ENCODE measurements at regions not wholly inside any gene's neighbourhood (a gene's known extent, or its start where the extent isn't known, plus 50 kb on each side); places are given as distances from the start of the nearest gene placed in this dataset.

DNA sequence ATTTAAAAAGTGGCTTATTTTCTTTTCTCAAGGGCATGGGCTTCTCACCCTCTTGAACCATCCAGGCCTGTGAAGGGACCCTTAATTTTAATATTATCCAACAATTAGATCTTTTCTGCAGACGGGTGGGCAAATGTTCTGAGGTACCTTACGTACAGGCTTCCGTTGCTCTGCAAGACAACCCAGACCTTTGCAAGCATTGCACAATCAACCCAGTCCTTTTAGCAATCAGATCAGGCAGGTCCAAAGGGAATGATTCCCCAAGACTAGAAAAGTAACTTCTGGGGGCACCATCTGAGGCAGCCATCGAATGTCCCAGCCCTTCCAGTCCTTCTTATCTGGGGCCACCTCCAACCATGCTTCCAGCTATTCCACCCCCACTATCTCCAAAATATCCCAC lies 67.3 kb upstream of the TACR3 start:
- no peaks in the 10 kb centered on the region for H3K36me3 ChIP-seq
- no peak overlapping the region for H3K27ac ChIP-seq
- no peak for DNase-seq (ENCODE audit: low spot score in 2 of 2)
- WGBS: 83% methylated on average over 4 of the region's 4 CpGs
- no peak overlapping the region for H3K4me3 ChIP-seq
- H3K9me3 ChIP-seq: no peaks in the 10 kb centered on the region
- H3K4me1 ChIP-seq: no peaks in the 10 kb centered on the region
- TF ChIP-seq POLR2A (IDR thresholded peaks at IDR 0.05) (no peak), CTCF (IDR thresholded peaks at IDR 0.05) (no peak), EP300 (IDR thresholded peaks at IDR 0.05) (no peak), POLR2AphosphoS5 (IDR thresholded peaks at IDR 0.05) (no peak)
- H3K27me3 ChIP-seq: no peaks in the 10 kb centered on the region

- no peak for DNase-seq (ENCODE audit: low spot score in 2 of 2)
- TF ChIP-seq CTCF (IDR thresholded peaks at IDR 0.05) (no peak), POLR2A (IDR thresholded peaks at IDR 0.05) (no peak), POLR2AphosphoS5 (IDR thresholded peaks at IDR 0.05) (no peak), EP300 (IDR thresholded peaks at IDR 0.05) (no peak)
- H3K27me3 ChIP-seq: no peaks in the 10 kb centered on the region
- H3K9me3 ChIP-seq: no peaks in the 10 kb centered on the region
- H3K27ac ChIP-seq: no peak overlapping the region
- H3K4me3 ChIP-seq: no peak overlapping the region
- 76% methylated on average over 1 of the region's 1 CpG for WGBS
- H3K36me3 ChIP-seq: no peaks in the 10 kb centered on the region
- no peaks in the 10 kb centered on the region for H3K4me1 ChIP-seq
These were observed 66.8 kb upstream of the TACR3 start for GRCh38 chr4:103786593-103786992.

- no peaks in the 10 kb centered on the region for H3K4me1 ChIP-seq
These were observed 66.2 kb upstream of the TACR3 start for GRCh38 chr4:103786014-103786413.

DNA sequence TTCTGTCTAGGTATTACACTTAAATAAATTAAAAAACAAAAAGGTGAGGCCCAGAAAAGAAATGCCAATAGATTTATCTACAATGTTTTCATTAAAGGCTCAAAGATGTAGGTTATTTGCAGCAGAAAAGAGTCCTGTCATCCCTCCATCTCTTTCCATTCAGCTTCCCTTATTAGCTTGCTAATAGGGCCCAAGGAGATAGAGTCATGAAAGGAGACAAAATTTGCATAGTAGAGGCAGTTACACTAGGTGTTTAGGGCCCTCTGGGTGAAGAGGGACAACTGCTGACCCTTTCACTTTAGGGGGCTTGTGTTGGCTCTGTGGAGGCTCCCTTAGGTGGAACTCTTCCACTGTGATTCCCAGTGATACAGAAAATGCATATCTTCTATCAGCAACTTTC lies 58.4 kb upstream of the TACR3 start:
- no peaks in the 10 kb centered on the region for H3K27me3 ChIP-seq
- H3K4me1 ChIP-seq: no peaks in the 10 kb centered on the region
- no peaks in the 10 kb centered on the region for H3K36me3 ChIP-seq
- DNase-seq (ENCODE audit: low spot score in 2 of 2): no peak
- H3K27ac ChIP-seq: no peak overlapping the region
- H3K4me3 ChIP-seq: no peak overlapping the region
- TF ChIP-seq POLR2AphosphoS5 (IDR thresholded peaks at IDR 0.05): no peak
- TF ChIP-seq EP300 (IDR thresholded peaks at IDR 0.05): no peak
- TF ChIP-seq POLR2A (IDR thresholded peaks at IDR 0.05): no peak
- no peak for TF ChIP-seq CTCF (IDR thresholded peaks at IDR 0.05)
- H3K9me3 ChIP-seq: no peaks in the 10 kb centered on the region

More at GRCh38 chr4:103786014-103786413, 66.2 kb upstream of the TACR3 start:
- no peak for DNase-seq (ENCODE audit: low spot score in 2 of 2)
- Histone ChIP-seq H3K36me3 (no peaks in the 10 kb centered on the region), H3K27ac (no peak overlapping the region), H3K27me3 (no peaks in the 10 kb centered on the region), H3K4me3 (no peak overlapping the region), H3K9me3 (no peaks in the 10 kb centered on the region)
- WGBS: 80% methylated on average over 2 of the region's 2 CpGs
- TF ChIP-seq POLR2AphosphoS5 (IDR thresholded peaks at IDR 0.05) (no peak), CTCF (IDR thresholded peaks at IDR 0.05) (no peak), POLR2A (IDR thresholded peaks at IDR 0.05) (no peak), EP300 (IDR thresholded peaks at IDR 0.05) (no peak)

GRCh38 chr4:103774326-103774825 lies 54.6 kb upstream of the TACR3 start:
- H3K4me3 ChIP-seq: no peak overlapping the region
- WGBS: 55% methylated on average over 7 of the region's 7 CpGs
- no peaks in the 10 kb centered on the region for H3K4me1 ChIP-seq
- H3K36me3 ChIP-seq: no peaks in the 10 kb centered on the region
- H3K27me3 ChIP-seq: no peaks in the 10 kb centered on the region
- no peak overlapping the region for H3K27ac ChIP-seq
- TF ChIP-seq EP300 (IDR thresholded peaks at IDR 0.05) (no peak), CTCF (IDR thresholded peaks at IDR 0.05) (no peak), POLR2AphosphoS5 (IDR thresholded peaks at IDR 0.05) (no peak), POLR2A (IDR thresholded peaks at IDR 0.05) (no peak)
- no peaks in the 10 kb centered on the region for H3K9me3 ChIP-seq
- no peak for DNase-seq (ENCODE audit: low spot score in 2 of 2)
